Natural killer cell treated with Interleukin-12 subunit alpha and Interleukin-12 subunit beta and Interleukin-15 and Interleukin-18, amount 100 ng/mL, for 72 hours (primary cell): ENCODE measurements at regions not wholly inside any gene's neighbourhood (a gene's known extent, or its start where the extent isn't known, plus 50 kb on each side); places are given as distances from the start of the nearest gene placed in this dataset.

ENCODE experiments used
- ATAC-seq, 2 donors: fragments of 150-1000 bp; cut with Tn5 transposase in 1 of 2; sonication (Bioruptor Pico), chemical (Tn5 transposase) in 1 of 2; 2 replicates each; pipeline ENCODE4 v1.10.0; 2021
- DNase-seq: peaks from one replicate; pipeline ENCODE4 v3.0.0; 2022; ENCODE audit warnings: low spot score
- H3K27ac Mint-ChIP-seq, 2 donors: 1 replicate in 1 of 2; 2 replicates in 1 of 2; pipeline ENCODE4 v1.8.0; 2022; ENCODE audit warnings: mixed read lengths in 2 of 2, mild to moderate bottlenecking in 1 of 2, moderate library complexity in 1 of 2
- H3K27me3 Mint-ChIP-seq, 2 donors: 1 replicate in 1 of 2; 2 replicates in 1 of 2; pipeline ENCODE4 v1.8.0; 2022; ENCODE audit warnings: mixed read lengths in 2 of 2
- H3K36me3 Mint-ChIP-seq: one replicate; pipeline ENCODE4 v1.8.0; 2022; ENCODE audit warnings: mixed read lengths
- H3K4me1 Mint-ChIP-seq, 2 donors: 1 replicate in 1 of 2; 2 replicates in 1 of 2; pipeline ENCODE4 v1.8.0; 2022; ENCODE audit warnings: low read depth in 2 of 2, mixed read lengths in 2 of 2, mild to moderate bottlenecking in 1 of 2
- H3K4me3 Mint-ChIP-seq: one replicate; pipeline ENCODE4 v1.8.0; 2022; ENCODE audit warnings: mixed read lengths
- H3K9me3 Mint-ChIP-seq: 2 replicates; pipeline ENCODE4 v1.8.0; 2022; ENCODE audit warnings: mixed read lengths

DNA sequence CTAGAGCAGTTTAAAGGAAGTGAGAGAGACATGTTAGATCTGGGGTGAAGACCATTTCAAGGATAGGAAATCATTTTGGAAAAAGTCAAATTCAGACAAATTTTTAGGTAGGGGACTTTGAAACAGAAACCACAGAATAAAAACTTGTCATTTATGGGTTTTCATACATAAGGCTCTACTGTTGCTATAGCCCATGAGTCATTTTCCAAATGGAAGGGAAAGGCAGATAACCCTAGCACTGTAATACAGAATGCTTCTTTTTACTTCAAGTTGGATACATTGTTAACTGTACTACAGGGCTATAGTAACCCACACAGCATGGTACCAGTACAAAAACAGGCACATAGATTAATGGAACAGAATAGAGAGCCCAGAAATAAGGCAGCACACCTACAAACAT is 455.4 kb downstream of the EBF1 start:
- ATAC-seq (no peak), DNase-seq (no peak)
- Mint-ChIP-seq H3K27ac (no peak overlapping the region), H3K9me3 (peaks cover 5% of the 10 kb centered on the region), H3K4me3 (no peak overlapping the region), H3K4me1 (no peaks in the 10 kb centered on the region), H3K27me3 (peaks cover 2 to 8% of the 10 kb centered on the region in 2 donors), H3K36me3 (no peaks in the 10 kb centered on the region)

DNA sequence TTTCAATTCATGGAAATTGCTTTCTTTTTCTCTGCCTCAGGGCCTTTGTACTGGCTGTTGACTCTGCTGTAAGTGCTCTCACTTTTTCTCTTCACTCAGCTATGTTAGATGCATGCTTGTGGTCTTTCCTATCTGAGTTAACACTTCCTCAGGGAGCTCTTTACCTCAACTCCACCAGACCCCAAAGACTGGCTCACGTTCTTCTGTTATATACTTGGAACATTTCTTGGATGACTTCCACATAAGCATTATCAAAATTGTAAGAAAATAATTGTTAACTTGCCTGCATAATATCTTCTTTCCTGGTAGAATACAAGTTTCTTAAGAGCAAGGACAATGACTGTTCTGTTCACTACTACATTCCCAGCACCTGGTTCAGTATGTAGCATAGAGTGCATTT is 455.9 kb downstream of the EBF1 start:
- H3K4me1 Mint-ChIP-seq = no peaks in the 10 kb centered on the region

DNA sequence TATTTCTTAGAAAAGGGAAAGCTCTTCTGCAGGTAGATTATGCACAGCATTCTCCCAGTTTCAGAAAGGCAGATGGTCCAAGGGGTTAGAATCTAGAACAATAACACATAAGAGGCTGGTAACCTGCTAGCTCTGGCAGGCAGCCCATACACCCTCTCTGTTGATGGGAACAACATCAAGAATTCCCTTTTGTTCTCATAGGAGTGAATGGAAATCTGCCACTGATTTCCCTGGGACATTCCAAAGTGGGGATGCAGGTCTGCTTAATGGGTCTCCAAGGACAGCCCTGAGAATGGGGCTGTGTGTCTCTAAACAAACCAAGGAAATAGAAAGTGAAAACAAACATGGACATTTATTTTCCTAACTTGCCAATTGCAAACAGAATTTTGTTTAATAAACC is 456.8 kb downstream of the EBF1 start:
- Mint-ChIP-seq H3K27ac (no peak overlapping the region), H3K4me3 (no peak overlapping the region), H3K9me3 (peaks cover 5% of the 10 kb centered on the region), H3K36me3 (no peaks in the 10 kb centered on the region), H3K27me3 (peaks cover 2 to 8% of the 10 kb centered on the region in 2 donors), H3K4me1 (no peaks in the 10 kb centered on the region)
- DNase-seq = no peak
- ATAC-seq = no peak

More for the DNA sequence above, 455.9 kb downstream of the EBF1 start:
- Mint-ChIP-seq H3K36me3 (no peaks in the 10 kb centered on the region), H3K9me3 (peaks cover 5% of the 10 kb centered on the region), H3K4me3 (no peak overlapping the region), H3K27me3 (peaks cover 2 to 7% of the 10 kb centered on the region in 2 donors), H3K27ac (no peak overlapping the region)
- ATAC-seq (no peak), DNase-seq (no peak)

DNA sequence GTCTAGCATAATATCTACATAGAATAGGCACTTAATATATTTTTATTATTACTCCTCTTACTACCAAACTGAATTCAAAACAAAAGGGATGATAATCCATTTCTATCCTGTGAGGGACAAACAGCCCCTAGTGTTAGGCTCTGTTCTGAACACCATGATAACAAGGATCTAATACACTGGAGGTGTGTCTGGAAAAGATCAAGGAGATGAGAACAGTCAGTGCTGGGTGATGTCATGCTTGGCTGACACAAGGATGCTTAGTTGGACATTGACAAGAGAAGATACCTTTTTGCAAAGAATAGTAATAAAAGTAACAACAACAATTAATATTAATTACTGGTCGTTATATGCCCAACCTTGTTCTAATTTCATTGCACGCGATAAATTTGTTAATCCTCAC is 458.7 kb downstream of the EBF1 start:
- H3K4me3 Mint-ChIP-seq = no peak overlapping the region
- ATAC-seq (no peak), DNase-seq (no peak)
- no peak overlapping the region for H3K27ac Mint-ChIP-seq
- no peaks in the 10 kb centered on the region for H3K36me3 Mint-ChIP-seq
- no peaks in the 10 kb centered on the region for H3K4me1 Mint-ChIP-seq
- H3K27me3 Mint-ChIP-seq = peaks cover 2 to 20% of the 10 kb centered on the region in 2 donors
- H3K9me3 Mint-ChIP-seq = peaks cover 5% of the 10 kb centered on the region

DNA sequence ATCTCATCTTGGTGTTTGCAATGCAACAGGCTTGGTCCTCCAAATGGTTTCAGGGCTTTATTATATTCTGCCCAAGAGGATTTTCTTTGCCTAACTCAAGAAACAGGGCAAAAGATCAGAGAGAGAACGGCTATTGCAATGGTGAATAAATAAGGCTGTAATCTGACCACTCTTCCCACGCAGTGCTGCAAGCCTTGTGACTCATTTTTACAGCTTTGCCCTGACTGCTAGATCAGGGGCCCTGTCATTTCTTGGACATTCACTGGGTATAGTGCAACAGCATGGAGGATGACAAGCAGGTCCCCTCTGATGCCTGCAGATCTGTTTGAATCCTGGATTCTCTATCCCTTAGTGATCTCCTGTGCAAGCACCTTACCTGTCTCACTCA is 459.1 kb downstream of the EBF1 start:
- H3K4me3 Mint-ChIP-seq = no peak overlapping the region
- no peak overlapping the region for H3K27ac Mint-ChIP-seq
- no peaks in the 10 kb centered on the region for H3K36me3 Mint-ChIP-seq
- no peaks in the 10 kb centered on the region for H3K4me1 Mint-ChIP-seq
- DNase-seq = no peak
- peaks cover 5% of the 10 kb centered on the region for H3K9me3 Mint-ChIP-seq
- no peak for ATAC-seq
- H3K27me3 Mint-ChIP-seq = peaks cover 2 to 20% of the 10 kb centered on the region in 2 donors

DNA sequence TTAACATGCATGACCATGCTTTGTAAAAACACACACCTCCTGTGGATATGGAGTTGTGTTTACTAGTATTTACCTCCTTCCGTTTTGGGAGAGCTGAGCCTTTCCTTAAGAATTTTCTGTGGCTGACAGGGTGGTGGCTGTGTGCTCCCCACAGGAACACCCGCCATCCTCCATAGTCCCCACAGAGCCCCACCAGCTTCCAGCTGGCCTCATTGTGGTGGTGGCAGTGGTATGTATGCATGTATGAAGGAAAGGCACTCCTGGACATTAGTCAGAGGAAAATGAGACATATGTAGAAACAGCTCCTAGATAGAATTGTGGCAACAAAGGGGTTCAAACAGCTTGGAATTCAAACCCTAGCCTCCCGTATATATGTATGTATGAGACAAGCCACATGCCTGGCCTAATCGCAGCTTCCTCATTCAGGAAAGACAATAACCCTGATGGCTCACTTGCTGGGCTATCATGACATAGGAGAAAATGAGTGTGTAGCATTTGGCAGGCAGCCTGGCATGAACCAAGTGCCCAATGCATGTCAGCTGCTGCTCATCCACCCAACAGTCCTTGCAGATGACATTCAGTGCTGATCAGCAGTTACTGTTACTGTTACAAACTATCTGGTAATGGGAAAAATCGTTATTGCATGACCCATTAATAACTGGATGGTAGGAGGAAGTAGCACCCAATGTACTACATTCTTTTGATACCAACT is 459.7 kb downstream of the EBF1 start:
- Mint-ChIP-seq H3K4me1 (no peaks in the 10 kb centered on the region), H3K27me3 (peaks cover 2 to 20% of the 10 kb centered on the region in 2 donors), H3K9me3 (peaks cover 5% of the 10 kb centered on the region), H3K4me3 (no peak overlapping the region), H3K36me3 (no peaks in the 10 kb centered on the region), H3K27ac (no peak overlapping the region)
- DNase-seq (no peak), ATAC-seq (no peak)

DNA sequence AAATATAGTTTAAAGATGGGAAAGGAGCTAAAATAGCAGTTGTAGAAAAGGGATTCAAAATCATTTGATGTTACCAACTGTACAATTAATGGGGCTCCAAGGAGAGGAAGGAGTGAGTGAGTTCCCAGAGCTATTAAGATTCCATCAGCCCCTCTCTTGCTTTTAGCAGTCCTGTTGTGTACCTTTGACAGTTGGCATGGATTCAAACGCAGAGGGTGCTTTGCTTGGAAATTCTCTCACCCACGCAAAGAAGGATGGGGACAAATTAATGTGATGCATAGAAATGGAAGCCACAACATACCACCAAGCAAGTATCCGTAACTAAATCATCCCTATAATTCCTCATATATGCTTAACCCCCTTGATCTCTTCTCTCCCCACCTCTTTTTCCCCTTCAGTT is 461.3 kb downstream of the EBF1 start:
- Mint-ChIP-seq H3K4me3 (no peak overlapping the region), H3K27me3 (peaks cover 2 to 13% of the 10 kb centered on the region in 2 donors), H3K36me3 (no peaks in the 10 kb centered on the region), H3K27ac (no peak overlapping the region), H3K4me1 (no peaks in the 10 kb centered on the region), H3K9me3 (no peaks in the 10 kb centered on the region)
- no peak for ATAC-seq
- DNase-seq = no peak

DNA sequence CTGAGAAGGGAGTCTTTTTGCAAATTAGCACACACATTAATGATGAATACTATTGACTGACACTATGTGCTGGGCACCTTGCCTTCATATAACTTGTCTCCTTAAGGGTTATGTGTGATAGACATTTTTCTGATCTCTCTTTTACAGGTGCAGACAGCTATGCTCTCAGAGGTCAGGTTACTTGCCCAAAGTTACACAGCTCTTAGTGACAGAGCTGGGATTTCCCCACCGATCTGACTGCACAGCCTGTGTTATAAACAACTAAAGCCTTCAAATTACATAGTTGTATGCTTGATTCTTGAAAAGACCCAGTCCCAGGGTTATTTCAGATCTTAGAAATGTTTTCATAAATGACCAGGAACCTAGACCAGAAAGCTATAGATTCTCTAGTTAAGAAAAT is 462.7 kb downstream of the EBF1 start:
- Mint-ChIP-seq H3K4me1 (no peaks in the 10 kb centered on the region), H3K4me3 (no peak overlapping the region), H3K27ac (no peak overlapping the region), H3K9me3 (no peaks in the 10 kb centered on the region), H3K36me3 (no peaks in the 10 kb centered on the region), H3K27me3 (peaks cover 2 to 13% of the 10 kb centered on the region in 2 donors)
- ATAC-seq (no peak), DNase-seq (no peak)

DNA sequence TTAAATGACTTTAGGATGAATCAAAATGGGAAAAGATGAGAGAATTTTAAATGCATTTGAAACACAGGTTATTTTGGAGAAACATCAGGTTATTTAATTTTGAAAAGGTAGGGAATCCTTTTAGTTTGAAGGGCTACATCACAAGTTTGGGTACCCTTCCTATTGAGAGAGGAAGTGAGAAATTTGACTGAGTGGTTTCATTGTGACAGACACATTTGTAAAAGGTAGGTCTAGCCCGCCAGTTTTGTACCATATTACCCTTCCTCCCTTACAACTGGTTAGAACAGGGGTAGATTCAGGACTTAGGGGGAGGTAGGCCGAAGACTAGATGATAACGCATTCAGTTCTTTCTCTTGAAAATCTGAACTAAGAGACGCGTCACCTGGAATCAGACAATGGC is 464.2 kb downstream of the EBF1 start:
- no peak for ATAC-seq
- H3K4me3 Mint-ChIP-seq = no peak overlapping the region
- no peaks in the 10 kb centered on the region for H3K36me3 Mint-ChIP-seq
- H3K27ac Mint-ChIP-seq = no peak overlapping the region
- H3K4me1 Mint-ChIP-seq = no peaks in the 10 kb centered on the region
- no peaks in the 10 kb centered on the region for H3K9me3 Mint-ChIP-seq
- H3K27me3 Mint-ChIP-seq = peaks cover under 1 to 13% of the 10 kb centered on the region in 2 donors
- DNase-seq = no peak

DNA sequence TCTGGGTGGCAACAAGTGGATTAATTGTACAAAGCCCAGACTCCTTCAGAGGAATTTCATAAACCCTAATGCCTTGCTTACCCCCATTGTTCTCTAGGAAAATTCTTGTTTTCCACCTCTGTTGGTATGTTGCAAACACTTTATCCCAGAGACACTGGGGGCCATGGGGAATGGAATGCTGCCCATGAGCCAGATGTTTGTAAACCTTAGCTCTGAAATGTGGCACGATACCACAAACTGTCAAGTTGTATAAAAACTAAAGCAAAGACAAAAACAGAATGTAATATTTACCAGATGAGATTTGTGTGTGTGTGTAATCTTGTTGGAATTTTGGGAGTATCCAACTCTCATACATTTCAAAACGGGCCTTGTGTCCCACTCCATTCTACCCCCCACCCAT is 465.0 kb downstream of the EBF1 start:
- Mint-ChIP-seq H3K27ac (no peak overlapping the region), H3K36me3 (no peaks in the 10 kb centered on the region), H3K27me3 (peaks cover 6 to 18% of the 10 kb centered on the region in 2 donors), H3K4me1 (no peaks in the 10 kb centered on the region), H3K9me3 (no peaks in the 10 kb centered on the region), H3K4me3 (no peak overlapping the region)
- DNase-seq = no peak
- no peak for ATAC-seq

DNA sequence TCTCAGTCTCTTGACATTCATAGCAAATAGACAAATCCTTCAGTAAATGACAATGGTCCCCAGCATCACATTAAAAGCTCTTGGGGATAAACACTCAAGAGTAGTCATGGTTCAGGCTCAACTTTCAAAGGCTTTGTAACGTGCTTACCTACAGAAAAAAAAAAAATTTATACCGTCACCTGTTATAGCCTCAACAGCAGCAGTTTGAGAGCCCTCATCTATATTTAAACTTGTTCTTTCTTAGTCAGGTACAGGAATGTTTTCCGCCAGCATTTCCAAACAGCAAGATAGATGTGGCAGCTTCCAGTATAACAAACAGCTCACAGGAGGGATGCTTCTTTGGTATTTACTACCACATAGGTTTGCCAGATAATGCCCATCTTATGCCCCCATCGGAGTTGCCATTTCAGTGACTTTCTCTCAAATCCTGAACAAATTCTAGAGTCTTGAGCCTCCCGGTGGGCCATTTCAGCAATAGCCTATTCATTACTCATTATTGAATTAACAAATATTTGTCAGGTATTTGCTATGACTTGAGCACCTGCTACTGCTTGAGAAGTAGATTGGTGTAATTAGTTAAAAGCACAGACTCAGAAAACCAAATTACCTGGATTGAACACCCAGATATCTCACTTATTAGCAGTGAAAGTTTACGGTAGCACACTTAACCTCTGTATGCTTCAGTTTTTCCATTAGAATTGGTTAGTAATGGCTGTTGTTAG is 470.0 kb downstream of the EBF1 start:
- Mint-ChIP-seq H3K27me3 (peaks cover 11 to 23% of the 10 kb centered on the region in 2 donors), H3K4me3 (no peak overlapping the region), H3K36me3 (no peaks in the 10 kb centered on the region), H3K9me3 (peaks cover 3% of the 10 kb centered on the region), H3K4me1 (no peaks in the 10 kb centered on the region), H3K27ac (no peak overlapping the region)
- ATAC-seq (no peak), DNase-seq (no peak)

DNA sequence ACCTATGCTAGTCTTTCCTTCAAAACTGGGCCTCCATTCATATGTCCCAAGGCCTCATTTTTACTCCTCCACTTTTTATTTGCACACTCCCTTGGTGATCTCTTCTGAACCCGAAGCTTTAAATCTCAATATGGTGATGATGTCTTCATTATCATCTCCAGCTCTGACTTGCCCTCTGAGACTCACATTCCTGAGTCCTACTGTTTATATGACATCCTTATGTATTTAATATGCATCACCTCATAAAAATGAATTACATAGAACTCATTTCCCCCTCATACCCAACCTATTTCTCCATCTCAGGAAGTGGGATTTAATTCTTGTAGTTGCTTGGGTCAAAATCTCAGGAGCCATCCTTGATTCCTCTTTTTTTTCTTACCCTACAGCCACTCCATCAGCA is 473.0 kb downstream of the EBF1 start:
- Mint-ChIP-seq H3K27me3 (peaks cover 11 to 23% of the 10 kb centered on the region in 2 donors), H3K9me3 (peaks cover 3% of the 10 kb centered on the region), H3K27ac (no peak overlapping the region), H3K4me3 (no peak overlapping the region), H3K36me3 (no peaks in the 10 kb centered on the region), H3K4me1 (no peaks in the 10 kb centered on the region)
- DNase-seq = no peak
- no peak for ATAC-seq

DNA sequence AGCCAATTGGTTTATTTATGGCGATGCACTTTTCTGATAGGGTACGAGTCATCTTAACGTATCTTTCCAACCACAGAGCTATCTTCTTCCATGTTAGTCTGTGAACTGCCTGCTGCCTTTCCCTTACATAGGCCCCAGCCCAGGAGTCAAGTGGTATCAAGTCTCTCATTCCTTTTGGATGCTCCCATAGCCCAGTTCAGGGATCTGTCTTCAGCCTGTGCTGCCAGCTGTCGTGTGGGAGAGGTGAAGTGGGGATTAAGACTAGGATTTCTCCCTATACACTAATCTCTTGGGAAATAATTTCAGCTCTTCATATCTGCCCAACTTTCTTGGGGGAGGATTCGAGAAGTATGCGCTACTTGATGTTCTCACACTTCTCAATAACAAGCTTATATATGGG is 475.7 kb downstream of the EBF1 start:
- peaks cover 3% of the 10 kb centered on the region for H3K9me3 Mint-ChIP-seq
- ATAC-seq (no peak), DNase-seq (no peak)

DNA sequence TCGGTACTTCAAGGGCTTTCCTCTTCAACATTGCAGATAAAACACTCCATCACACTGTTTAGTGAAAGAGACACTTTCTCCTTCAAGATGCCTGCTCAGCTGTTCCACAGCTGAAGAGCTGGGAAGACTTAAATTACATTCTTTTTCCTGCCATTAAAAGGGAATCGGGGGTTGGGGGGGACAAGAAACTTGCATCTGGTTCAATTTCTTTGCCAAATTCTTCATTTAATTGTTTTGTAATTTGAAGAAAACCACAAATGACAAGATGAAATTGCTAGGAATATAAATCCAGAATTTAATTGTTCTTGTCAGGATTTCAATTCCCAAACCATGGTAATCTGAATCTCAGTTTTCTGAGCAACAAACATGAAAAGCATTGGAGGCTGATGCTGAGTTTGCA is 478.3 kb downstream of the EBF1 start:
- no peaks in the 10 kb centered on the region for H3K27me3 Mint-ChIP-seq
- no peak overlapping the region for H3K27ac Mint-ChIP-seq
- no peaks in the 10 kb centered on the region for H3K4me1 Mint-ChIP-seq
- ATAC-seq = no peak
- H3K36me3 Mint-ChIP-seq = no peaks in the 10 kb centered on the region
- no peaks in the 10 kb centered on the region for H3K9me3 Mint-ChIP-seq
- no peak for DNase-seq
- no peak overlapping the region for H3K4me3 Mint-ChIP-seq

More for the DNA sequence above, 475.7 kb downstream of the EBF1 start:
- H3K27me3 Mint-ChIP-seq = peaks cover 5 to 17% of the 10 kb centered on the region in 2 donors
- H3K27ac Mint-ChIP-seq = no peak overlapping the region
- no peak overlapping the region for H3K4me3 Mint-ChIP-seq
- no peaks in the 10 kb centered on the region for H3K4me1 Mint-ChIP-seq
- no peaks in the 10 kb centered on the region for H3K36me3 Mint-ChIP-seq
